A549 (cell line): ENCODE measurements at regions not wholly inside any gene's neighbourhood (a gene's known extent, or its start where the extent isn't known, plus 50 kb on each side); places are given as distances from the start of the nearest gene placed in this dataset.
A peak's percentile ranks its signal among the peaks of the same experiment; 100 is the strongest.

Experiments used
- ATAC-seq, 2 experiments: fragments of 200-7000 bp in 1 of 2; fragments of >200 bp in 1 of 2; cut with Nextera tagmentation in 1 of 2; cut with Tn5 transposase in 1 of 2; 3 replicates each; pipeline versions ENCODE4 v1.8.0 to v1.9.1; 2018 to 2020; ENCODE audit warnings: mild to moderate bottlenecking in 1 of 2, moderate library complexity in 1 of 2
- CTCF ChIA-PET: fragments of 300-600 bp; sonication (Branson Sonifier 250); formaldehyde crosslinking; extraction: SDS; loops from one replicate; lab custom pipeline; 2021; ENCODE audit warnings: antibody characterized with exemption, inconsistent platforms; lab: Yijun Ruan, JAX
- POLR2A ChIA-PET: fragments of 350-600 bp; formaldehyde crosslinking; extraction: SDS; loops from one replicate; lab custom pipeline; 2021; ENCODE audit warnings: antibody characterized with exemption, inconsistent platforms; lab: Yijun Ruan, JAX
- DNase-seq, 2 experiments: peaks; one replicate each; pipeline versions ENCODE4 v3.0.0 to v3.0.0-alpha.2; 2011 to 2016; ENCODE audit warnings: low read depth in 1 of 2, low spot score in 1 of 2
- FAIRE-seq: peaks from 2 replicates; lab custom pipeline; 2011; peaks lifted over from hg19 to GRCh38; lab: Jason Lieb, UNC
- H3K27ac ChIP-seq, 2 experiments: fragments of >200 bp; sonication (Bioruptor Twin); formaldehyde crosslinking; 3 replicates each; pipeline ENCODE4 v1.5.1; 2016 to 2017
- H3K4me1 ChIP-seq: fragments of >200 bp; sonication (Bioruptor Twin); formaldehyde crosslinking; 3 replicates; pipeline ENCODE4 v1.6.1; 2016
- H3K4me2 ChIP-seq: fragments of >200 bp; sonication (Bioruptor Twin); formaldehyde crosslinking; 3 replicates; pipeline ENCODE4 v1.6.1; 2016
- H3K4me3 ChIP-seq: fragments of >200 bp; sonication (Bioruptor Twin); formaldehyde crosslinking; 3 replicates; pipeline ENCODE4 v1.5.1; 2016
- H3K9me3 ChIP-seq: fragments of >200 bp; sonication (Bioruptor Twin); formaldehyde crosslinking; 3 replicates; pipeline ENCODE4 v1.6.1; 2016
- BHLHE40 ChIP-seq: IDR thresholded peaks from 2 replicates; pipeline ENCODE4 v1.6.1; 2012; ENCODE audit warnings: low read depth, low read length, inconsistent platforms
- CBX2 ChIP-seq: fragments of 200-600 bp; sonication (generic); IDR thresholded peaks from 2 replicates; pipeline ENCODE4 v1.6.1; 2016; ENCODE audit warnings: low read depth, mild to moderate bottlenecking, borderline replicate concordance
- CHD4 ChIP-seq: fragments of 200-600 bp; sonication (generic); IDR thresholded peaks from 2 replicates; pipeline ENCODE4 v1.6.1; 2016; ENCODE audit warnings: antibody characterized with exemption, mild to moderate bottlenecking, borderline replicate concordance
- FOSL2 ChIP-seq, 2 experiments: fragments of 450-650 bp in 1 of 2; fragments of >200 bp in 1 of 2; sonication (Bioruptor Twin) in 1 of 2; formaldehyde crosslinking; IDR thresholded peaks; 2 replicates each; pipeline versions ENCODE4 v1.5.0 to v1.6.1; 2016 to 2020; ENCODE audit warnings: mild to moderate bottlenecking in 1 of 2, moderate library complexity in 1 of 2
- FOXS1 ChIP-seq: fragments of 250-450 bp; sonication (Bioruptor Pico); IDR thresholded peaks from 2 replicates; pipeline ENCODE4 v1.5.0; 2020; ENCODE audit warnings: mild to moderate bottlenecking, moderate library complexity
- HOXB5 ChIP-seq: fragments of 250-450 bp; sonication (Bioruptor Pico); IDR thresholded peaks from 2 replicates; pipeline ENCODE4 v1.5.0; 2020; ENCODE audit warnings: mild to moderate bottlenecking, moderate library complexity
- NFE2L2 ChIP-seq: fragments of 150-350 bp; conservative IDR thresholded peaks from 2 replicates; pipeline ENCODE4 v1.6.1; 2014; ENCODE audit warnings: low read length
- NPAS2 ChIP-seq: fragments of 250-450 bp; sonication (Bioruptor Pico); IDR thresholded peaks from 2 replicates; pipeline ENCODE4 v1.8.0; 2022; ENCODE audit warnings: mild to moderate bottlenecking, moderate library complexity, borderline replicate concordance
- RAD21 ChIP-seq, 2 experiments: fragments of >200 bp in 1 of 2; sonication (Bioruptor Twin) in 1 of 2; formaldehyde crosslinking in 1 of 2; IDR thresholded peaks in 1 of 2; conservative IDR thresholded peaks in 1 of 2; 2 replicates in 1 of 2; 3 replicates in 1 of 2; pipeline ENCODE4 v1.6.1; 2012 to 2018; ENCODE audit warnings: inconsistent platforms in 1 of 2
- SMC3 ChIP-seq: fragments of >200 bp; sonication (Bioruptor Twin); formaldehyde crosslinking; IDR thresholded peaks from 3 replicates; pipeline ENCODE4 v1.6.1; 2018; ENCODE audit warnings: inconsistent platforms
- WGBS: methylation state at CpG from one replicate; pipeline ENCODE4 v1.1.6; 2017; ENCODE audit errors: missing lambda C conversion rate; 5-methylcytosine and 5-hydroxymethylcytosine counted together
- small RNA-seq, 6 experiments: library from RNA; depleted of rRNA; stranded (forward); fragments of <200 nt; gene quantifications; one replicate each; pipeline ENCODE3, GENCODE V24; 2012

DNA sequence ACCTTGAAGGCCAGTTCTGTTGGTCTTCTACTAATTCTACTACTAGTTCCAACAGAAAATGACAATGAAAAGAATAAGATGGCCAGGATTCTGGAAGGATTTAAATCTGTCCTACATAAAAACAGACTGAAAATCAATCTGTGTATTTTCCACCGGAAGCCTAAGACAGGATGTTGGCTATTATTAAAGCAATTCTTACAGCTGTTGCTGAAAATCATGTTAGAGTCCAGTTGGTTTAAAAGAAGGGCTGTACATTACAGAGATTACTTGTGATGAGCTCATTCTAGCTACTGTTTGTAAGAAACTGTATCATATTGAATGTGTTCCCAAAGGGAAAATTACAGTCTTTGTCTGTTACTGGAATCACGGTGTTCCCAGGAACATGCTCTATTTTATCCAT, 54.8 kb upstream of the MAGEB16 start:
- FAIRE-seq, result peak; percentile 61
- DNase-seq, result no peak
- ChIA-PET CTCF (interaction anchor here (0.7 kb wide), 1 partner anchor 824 kb away, joined by 3 read pairs; no protein-coding TSS in a partner anchor), POLR2A (no interaction called here)
- no peaks in the 10 kb centered on the region for H3K9me3 ChIP-seq
- no peaks in the 10 kb centered on the region for H3K4me1 ChIP-seq
- H3K27ac ChIP-seq, result no peak overlapping the region
- H3K4me2 ChIP-seq, result no peak overlapping the region
- no peak overlapping the region for H3K4me3 ChIP-seq
- WGBS, result 18% methylated on average over 2 of the region's 2 CpGs
- no peak for ATAC-seq
- TF ChIP-seq RAD21 (conservative IDR thresholded peaks at IDR 0.05 in 1 of 2, IDR thresholded peaks at IDR 0.05 in 1 of 2) (no peak), BHLHE40 (no peak), NPAS2 (CRISPR knock-in tag) (no peak), SMC3 (no peak), FOXS1 (CRISPR knock-in tag) (no peak), FOSL2 (IDR thresholded peaks at IDR 0.05) (no peak), FOSL2 (CRISPR knock-in tag; IDR thresholded peaks at IDR 0.05) (no peak), HOXB5 (CRISPR knock-in tag) (no peak), CBX2 (no peak), CHD4 (no peak), NFE2L2 (no peak)

Small RNA genes in the stretch of these regions (small RNA-seq; reads per million reads assigned to genes)
- gene RNU6-1087P, result 0 reads per million in 6 experiments
